LoVo (cell line): ENCODE measurements at regions not wholly inside any gene's neighbourhood (a gene's known extent, or its start where the extent isn't known, plus 50 kb on each side); places are given as distances from the start of the nearest gene placed in this dataset.

Experiments used
- DNase-seq: peaks from one replicate; pipeline ENCODE4 v3.0.0-alpha.2; 2016; ENCODE audit warnings: low spot score

DNA sequence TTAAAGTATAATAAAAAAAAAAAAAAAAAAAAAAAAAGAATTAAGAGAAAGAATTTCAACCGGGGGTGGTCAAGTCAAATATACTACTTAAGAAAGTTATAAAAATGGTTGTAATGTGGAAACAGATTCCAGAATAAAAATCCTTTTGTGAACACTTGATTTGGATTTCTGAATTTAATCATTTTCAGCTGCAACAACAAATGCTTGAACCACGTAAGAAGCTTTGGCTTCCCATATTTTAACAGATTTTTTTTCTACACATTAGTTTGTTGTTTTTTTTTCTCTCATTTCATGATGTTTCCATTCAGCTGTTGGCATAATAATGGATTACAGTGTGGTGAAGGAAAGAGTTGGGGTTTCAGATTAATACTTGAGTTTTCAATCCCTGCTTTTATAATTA is 137.3 kb upstream of the AGR3 start:
- no peak for DNase-seq

DNA sequence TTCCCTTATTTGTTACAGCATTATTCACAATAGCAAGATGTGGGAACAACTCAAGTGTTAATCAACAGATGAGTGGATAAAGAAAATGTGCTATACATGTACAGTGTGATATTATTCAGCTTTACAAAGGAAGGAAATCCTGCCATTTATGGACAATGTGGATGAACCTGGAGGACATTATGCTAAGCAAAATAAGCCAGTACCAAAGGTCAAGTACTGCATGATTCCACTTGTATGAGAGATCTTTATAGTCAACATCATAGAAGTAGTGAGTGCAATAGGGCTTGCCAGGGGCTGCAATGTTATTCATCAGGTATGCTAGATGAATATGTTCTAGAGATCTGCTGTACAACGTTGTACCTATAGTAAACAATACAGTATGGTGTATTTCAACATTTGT is 138.5 kb upstream of the AGR3 start:
- DNase-seq: no peak

DNA sequence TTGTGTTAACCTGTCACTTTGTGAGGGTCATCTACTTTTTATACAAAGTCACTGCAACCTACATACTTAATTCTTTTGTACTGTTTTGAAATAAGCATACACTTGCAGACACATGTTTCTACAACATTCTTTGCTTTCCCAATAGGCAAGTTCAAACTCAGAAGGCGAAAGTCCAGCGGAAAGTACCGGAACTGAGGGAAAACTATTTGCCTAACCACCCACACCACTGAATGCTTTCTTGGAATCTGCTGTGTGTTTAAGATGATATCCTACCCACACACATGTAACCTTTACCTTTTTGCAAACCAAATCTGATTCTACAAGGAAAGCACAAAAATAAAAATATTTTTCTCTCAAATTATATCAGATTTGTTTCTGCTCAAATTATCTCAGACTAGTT is 139.4 kb upstream of the AGR3 start:
- no peak for DNase-seq

DNA sequence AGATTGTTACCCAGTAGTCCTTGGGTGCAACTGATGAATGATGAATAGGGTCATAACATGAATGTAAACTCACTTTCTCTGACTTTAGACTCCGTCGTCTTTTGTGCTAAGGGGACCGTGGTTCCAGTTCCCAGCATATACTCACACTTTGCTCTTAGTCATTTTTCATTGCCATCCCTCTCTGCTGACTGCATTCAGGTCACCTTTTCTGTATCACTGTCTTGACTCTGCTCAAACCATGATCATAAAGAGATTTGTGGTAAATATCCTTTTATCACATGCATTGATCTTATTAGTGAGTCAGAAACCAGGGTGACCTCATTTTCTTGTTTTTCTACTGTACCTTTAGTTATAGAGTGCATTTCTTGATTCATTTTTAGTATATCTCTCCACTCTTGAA is 141.1 kb upstream of the AGR3 start:
- DNase-seq: no peak

DNA sequence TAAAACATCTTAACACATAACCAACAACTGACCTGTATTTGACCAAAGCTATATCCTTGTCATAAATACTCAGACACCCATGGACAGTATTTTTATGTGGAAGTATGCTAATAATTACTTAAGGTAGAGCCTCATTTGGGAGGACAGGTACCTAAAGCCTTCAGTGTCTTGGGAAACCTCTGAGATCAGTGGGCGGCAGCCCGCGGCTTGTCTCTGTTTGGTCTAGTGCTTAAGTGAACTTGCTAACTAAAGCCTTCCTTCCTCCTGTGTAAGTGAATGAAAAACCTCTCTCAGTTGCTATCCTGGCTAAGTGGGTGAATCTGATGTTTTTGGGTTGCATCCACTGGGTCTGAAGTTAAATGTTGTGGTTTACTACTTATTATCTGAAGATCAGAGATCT is 144.5 kb upstream of the AGR3 start:
- DNase-seq: no peak

DNA sequence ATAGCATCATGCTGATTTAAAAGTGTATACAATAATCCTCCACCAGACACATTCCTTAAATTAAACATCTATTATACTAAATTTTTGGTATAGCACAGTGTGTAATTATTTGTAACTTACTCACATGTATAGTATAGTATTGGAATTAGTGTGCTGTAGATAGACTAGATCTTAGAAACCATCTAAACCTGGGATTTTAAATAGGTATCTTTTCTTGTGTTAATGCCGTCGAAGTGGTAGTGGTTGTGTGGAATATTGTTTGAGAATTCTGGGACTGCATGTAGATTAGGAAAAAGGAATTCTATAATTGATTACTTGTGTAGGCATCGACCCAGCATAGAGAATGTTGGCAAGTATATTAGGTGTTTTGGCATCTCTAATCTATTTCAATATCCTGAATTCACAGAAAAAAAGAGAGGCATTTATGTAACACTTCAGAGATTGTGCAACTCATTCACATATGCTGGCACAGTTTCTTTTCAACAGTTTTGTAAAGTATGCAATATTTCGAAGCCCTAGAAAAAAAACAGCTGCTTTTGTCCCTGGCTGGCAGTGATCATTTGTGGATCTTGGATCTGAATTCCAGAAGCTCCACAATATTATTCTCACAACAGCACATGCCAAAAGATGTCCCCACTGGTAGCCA is 145.5 kb upstream of the AGR3 start:
- no peak for DNase-seq

DNA sequence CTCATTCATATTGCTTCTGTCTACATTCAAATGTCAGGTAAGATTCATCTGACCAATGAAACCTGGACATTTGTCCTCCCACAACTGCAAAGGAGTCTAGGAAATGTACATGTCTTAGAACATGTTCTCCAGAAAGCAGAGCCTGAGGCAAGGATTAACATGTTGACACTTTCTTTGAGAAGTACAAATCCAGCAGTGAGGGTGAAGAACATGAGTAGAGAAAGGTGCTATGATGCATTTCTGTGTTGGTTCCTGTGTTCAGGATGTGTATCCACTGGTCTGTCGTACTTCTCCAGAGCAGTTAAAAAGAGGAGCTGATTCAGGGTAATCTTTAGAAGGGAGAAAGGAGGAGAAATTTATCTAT is 146.0 kb upstream of the AGR3 start:
- DNase-seq: no peak

DNA sequence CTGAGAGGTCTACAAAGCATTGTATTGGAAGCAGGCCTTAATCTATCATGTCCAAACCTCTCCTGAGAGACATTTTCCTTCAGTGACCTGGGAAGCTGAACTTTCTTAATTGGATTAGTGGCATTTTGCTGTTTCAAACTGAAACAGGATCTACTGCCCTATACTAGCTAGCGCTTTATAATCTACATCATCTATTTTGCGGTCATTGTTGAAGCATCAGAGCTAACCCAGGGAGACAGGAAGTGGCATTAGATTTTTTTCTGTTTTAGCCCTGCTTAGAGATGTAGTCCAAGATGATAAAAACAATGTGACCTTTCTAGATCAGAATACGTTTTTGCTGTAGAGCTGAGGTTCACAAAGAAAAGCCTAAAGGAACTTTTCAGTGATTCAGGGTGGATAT is 147.4 kb upstream of the AGR3 start:
- no peak for DNase-seq

DNA sequence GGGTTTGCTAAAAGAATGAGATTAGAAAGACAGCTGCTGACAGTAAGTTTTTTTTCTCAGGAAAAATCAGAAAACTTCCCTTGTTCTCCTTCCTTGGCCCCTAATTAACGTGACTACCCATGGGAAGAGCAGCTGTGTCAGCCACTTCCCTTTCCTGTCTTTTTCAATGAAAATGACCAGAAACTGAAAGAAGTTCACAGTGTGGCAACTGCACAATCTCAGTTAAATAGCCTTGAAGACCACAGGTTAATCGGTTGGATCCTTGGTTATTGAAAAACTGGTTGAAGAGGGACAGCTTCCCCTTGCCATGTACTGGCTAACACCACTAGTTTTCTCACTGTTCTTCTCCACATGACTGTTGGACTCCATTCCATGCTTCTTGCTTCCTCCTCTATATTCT is 148.8 kb upstream of the AGR3 start:
- no peak for DNase-seq

DNA sequence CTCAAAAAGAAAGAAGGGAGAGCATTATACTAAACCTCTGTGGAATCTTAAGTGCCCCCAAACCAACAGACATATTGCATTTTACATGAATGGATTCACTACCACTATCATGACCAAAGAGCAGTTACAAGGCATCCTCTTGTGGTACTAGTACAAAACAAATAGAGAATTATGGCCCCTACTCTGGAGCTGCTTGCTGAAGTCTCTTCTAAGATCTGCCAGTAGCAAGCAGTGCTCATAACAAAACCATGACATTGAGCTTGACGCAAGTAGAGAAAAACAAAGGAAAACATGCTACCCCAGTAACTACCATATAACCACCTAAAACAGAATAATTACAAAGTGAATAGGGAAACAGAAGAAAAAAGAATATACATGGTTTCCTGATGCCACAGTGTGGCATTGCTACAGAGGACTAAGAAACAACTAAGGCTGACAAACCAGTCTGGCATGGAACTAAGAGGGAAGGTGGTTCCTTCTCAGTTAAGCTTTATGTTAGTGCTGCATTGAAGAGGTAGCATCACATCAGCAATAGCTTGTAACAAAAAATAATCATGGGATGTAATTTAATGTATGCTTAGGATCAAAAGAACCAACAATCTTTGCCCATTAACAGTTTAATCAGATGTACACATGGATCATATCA is 150.2 kb upstream of the AGR3 start:
- no peak for DNase-seq

DNA sequence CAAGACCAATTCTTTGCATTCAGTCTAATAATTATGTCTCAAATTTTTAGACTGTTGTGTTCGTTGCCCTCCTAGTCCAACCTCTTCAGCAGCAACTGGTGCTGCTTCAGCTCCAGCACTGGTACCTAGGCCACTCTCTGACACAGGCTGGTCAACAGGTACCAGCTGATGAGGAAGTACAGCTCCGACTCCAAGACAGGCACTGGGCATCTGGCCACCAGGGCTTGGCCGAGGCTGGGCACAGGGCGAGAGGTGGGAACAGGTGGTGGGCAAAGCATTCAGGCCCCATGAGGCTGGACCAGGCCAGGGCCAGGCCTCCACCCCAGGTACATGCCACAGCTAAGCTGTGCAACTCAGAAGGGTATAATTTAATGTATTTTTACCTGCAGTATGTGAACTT is 151.5 kb upstream of the AGR3 start:
- DNase-seq: no peak

DNA sequence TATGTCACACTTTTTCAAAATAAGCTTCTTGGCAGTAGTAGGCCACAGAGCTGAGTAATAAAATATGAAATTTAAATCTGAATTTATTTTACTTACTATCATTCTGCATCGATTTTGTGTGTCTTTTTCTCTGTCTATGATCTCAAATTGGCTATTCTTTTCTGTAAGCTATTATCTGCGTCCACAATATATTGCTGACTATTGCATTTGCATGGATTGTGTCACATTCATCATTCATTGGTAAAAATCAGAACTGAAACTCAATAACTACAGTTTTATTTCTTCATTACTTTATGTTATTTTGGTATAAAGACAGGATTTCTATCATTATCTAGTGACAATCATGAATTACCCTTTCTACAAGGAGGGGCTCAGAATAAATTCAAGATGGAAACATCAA is 154.8 kb upstream of the AGR3 start:
- DNase-seq: no peak

DNA sequence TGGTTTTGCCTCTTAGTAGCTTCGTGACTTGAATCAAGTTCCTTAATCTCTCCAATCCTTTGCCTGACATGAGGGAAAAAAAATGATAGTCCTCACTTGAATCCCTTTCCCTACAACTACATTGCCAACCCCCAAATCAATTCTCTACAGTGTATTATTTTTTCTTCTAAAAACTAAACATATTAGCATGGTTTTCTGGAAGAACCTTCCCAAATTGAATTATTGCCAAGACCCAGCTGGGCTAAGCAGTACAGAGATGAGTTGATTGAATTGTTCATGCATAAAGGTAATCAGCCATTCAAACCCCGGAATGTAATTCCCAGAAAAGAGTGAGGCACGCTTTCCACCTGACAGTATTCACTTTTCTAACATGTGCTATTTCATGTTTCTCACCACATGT is 155.6 kb upstream of the AGR3 start:
- no peak for DNase-seq

DNA sequence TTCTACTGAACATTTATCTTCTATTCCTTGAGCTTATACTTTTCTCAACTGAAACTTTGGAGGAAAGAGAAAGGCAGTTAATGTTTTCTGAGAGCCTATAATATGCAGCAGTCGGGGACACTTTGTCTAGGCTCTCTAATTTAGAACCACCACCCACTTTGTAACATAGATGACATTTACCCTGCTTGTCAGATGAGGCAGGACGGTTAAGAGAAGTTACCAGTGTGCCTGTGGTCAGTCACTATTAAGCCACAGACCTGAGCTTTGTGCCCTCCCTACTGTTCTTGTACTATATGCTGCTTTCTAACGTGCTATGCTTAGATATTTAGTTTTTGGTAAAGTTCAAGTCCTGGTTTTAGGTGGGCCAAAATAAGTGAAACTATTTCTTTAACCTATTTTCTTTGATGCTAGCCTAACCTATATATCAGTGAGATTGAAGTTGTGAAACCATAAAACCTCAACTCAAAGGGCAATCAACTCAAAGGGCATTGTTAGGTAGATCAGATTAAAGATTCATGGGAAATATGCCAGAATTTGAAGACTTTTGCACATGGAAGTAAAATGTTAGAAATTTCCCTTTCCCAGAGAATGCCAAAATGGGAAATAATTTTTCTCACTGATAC is 156.5 kb upstream of the AGR3 start:
- no peak for DNase-seq

DNA sequence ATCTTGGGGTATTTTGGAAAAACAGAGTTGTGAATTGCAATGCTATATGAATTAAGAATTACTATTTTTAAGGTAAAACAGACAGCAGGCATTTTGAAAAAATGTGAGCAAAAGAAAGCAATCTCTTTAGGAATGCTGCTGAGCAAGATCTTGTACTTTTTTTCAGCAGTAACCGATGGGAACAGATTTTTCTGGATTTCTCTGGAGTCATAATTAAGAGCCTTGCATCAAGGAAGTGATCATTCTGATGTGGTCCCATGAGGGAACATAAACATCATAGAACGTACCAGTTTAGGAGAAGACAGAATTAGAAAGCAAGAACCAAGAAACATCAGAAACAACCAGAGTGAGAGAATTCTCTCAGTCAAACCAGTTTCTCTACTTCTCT is 157.0 kb upstream of the AGR3 start:
- DNase-seq: no peak

DNA sequence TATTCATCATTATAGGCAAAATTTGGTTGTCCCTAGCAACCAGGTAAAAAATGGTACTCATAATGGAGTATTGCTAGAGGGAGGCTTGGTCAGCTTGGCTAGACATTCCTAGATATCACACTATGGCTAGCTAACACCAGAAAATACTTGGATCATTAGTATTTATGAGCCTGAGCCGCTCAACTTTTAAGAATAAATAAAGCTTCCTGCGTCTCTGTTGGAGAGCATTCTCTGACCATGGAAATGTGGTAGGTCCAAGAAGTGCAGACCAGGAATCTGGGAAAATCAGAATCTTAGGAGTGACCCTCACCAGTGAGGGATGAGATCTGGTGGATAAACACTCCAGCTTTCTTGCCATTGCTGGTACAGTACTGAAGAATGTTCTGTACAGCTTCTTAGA is 157.6 kb upstream of the AGR3 start:
- DNase-seq: no peak

DNA sequence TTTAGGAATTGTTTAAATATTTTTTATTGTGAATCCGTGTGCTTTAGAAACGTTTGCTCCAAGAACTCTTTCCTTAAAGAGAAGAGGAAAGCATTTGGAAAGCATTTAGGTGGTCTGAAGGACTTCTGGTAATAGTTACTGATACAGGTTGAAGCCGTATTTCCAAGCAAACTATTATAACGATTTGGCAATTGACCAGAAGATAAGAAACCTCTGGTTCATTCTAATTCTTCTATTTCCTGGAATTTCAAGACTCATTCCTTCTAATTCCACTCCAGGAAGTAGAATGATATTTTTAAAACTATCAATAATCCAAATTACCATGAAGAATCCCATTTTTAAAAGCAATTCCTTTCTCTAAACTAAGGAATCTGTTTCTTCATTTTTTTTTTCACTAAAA is 158.9 kb upstream of the AGR3 start:
- no peak for DNase-seq

DNA sequence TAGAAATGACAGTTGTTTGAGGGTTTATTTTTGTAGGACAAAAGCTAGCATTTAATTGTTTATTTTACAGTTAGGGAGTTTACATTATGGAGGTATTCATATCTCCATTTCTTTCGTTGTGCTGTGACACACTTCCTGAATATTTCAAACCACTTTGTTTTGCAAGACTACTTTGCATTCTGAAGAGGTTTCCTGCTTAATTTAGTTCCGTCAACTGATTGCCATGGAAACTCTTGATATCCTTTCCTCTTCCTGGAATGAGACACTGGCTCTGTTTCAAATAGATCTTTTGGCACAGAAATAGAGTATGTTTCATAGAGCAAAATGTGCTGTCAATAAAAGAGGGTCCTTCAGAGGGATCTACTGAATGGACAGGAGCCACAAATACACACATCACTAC is 159.5 kb upstream of the AGR3 start:
- DNase-seq: peak; percentile 38

DNA sequence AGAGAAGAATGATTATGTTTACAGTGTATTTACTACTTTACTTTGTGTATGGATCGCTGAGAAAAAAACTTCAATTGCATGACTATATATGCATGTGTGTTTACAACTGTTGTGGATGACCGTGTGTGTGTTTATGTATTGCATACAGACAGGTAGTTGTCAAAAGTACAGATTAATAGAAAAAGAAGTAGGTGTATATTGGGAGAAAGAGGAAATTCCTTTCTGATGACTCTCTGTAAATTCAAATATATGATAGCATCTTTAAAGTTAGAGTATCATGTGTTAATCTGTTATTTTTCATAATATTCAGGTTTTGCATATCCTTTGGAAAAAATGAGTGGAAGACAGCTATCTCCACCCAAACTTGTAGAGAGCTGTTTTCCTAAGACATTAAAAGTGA is 160.4 kb upstream of the AGR3 start:
- no peak for DNase-seq

DNA sequence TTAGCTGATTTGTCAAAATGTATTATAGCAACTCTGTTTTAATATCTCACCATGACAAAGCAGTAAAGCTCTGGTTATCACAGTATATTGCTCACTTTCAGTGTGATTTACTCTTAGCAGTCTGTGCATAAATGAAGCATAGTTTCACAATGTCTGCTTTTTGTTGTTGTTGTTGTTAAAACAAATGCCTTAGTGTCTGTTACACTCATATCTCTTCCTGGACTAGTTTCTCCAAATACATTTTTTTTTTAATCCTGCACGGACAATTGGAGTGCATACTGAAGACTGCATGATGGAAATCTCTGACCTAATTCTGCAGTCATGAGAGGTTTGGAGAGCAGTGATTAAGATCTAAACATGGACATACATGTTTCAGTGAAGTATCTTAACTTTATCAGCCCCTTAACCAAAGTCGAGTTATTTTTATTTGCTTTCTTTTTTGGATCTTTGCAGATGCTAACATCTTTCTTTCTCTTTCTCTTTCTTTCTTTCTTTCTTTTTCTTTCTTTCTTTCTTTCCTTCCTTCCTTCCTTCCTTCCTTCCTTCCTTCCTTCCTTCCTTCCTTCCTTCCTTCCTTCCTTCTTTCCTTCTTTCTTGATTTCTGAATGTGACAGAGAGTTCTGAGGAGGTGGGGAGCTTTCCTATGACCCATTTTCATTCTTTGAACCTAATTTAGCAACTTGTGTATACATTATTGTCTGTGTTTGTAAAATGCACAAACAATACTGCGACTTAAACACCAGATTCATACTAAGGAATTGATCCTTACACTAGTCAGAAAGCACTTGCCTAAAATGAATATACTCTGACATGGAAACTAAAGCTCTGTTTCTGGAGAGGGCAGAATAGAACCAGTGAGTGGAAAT is 161.5 kb upstream of the AGR3 start:
- DNase-seq: no peak

DNA sequence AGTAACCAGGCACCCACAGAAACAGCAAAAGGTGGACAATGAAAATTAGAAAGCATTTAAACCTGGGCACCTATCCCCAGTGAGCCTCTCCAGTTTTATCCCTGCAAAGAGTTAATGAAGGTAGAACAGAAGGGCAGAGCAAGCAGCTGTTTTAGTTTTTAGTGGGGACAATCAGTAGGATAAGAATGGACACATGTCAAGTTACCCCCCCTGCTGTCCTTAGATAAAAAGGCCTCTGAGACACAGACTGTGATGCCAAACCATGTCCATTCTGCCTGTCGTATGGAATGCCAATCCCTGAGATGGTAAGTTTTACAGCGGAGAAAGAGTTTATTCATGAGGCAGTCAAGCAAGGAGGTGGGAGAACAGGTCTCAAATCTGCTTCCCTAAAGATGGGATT is 162.6 kb upstream of the AGR3 start:
- no peak for DNase-seq

DNA sequence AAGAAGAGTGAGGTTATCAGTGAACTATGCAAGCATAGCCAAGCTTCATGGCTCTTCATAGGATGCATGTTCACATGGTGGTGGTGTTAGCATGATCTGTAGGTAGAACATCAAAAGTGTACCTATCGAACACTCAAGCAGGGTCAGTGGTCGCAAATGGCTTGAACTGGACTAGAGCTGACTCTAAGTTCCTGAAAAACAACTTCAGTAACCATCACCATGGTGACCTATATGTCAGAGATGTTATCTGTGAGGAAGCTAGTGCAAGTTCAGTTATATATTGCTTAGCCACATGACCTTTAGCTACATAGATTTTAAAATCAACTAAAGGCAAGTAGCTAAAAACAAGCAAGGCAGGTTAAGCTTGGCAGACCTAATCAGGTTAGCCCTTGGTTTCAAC is 163.1 kb upstream of the AGR3 start:
- no peak for DNase-seq

DNA sequence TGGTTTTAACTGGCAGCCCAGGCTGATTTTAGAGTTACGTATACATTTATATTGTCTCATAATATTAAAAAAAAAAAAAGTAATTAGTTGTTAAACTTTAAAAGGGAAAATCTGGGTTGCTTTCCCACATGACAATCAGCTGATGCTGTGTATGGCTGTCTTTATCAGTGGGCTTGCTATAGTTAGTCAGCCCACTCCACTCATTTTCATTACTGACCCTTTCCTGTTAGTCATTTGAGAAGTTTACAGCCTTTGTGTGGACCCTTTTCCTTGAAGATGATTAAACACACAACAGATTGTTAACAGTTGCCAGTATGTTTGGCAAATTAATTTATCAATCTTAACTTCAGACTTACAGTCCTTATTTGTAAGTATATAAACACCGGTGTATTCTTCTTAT is 164.5 kb upstream of the AGR3 start:
- no peak for DNase-seq
